ENCODE measurements at regions not wholly inside any gene's neighbourhood (a gene's known extent, or its start where the extent isn't known, plus 50 kb on each side); places are given as distances from the start of the nearest gene placed in this dataset.

- Histone ChIP-seq H3K4ac (ENCODE audit: low read depth, low read length) (no peak overlapping the region), H3K9ac (ENCODE audit: extremely low read depth, insufficient read length, low read length) (no peak overlapping the region), H2BK15ac (ENCODE audit: low read depth, low read length) (no peak overlapping the region), H3K23me2 (ENCODE audit: insufficient read length, low read depth, low read length, poor library complexity, severe bottlenecking) (peaks cover 3% of the 10 kb centered on the region), H3K79me2 (ENCODE audit: insufficient read depth, low read length) (peaks cover 50% of the 10 kb centered on the region; the same call in 1 of the 2 replicates), H2AFZ (ENCODE audit: low read length) (no peak overlapping the region), H2AK5ac (ENCODE audit: insufficient read length, low read length) (no peak overlapping the region), H3K27ac (ENCODE audit: insufficient read length, low read depth, low read length) (no peak overlapping the region), H3K79me1 (ENCODE audit: insufficient read depth, low read depth, low read length, poor library complexity, severe bottlenecking) (peaks cover 4% of the 10 kb centered on the region), H2BK20ac (ENCODE audit: low read depth, low read length, poor library complexity, severe bottlenecking) (no peak overlapping the region), H4K5ac (ENCODE audit: insufficient read length, low read depth, low read length) (no peak overlapping the region), H3T11ph (ENCODE audit: low read length) (no peak overlapping the region), H2BK12ac (ENCODE audit: insufficient read length, low read depth, low read length) (no peak overlapping the region), H3K56ac (ENCODE audit: insufficient read length, low read depth, low read length) (no peak overlapping the region), H4K20me1 (ENCODE audit: control insufficient read depth, insufficient read depth, insufficient read length) (no peaks in the 10 kb centered on the region), H3K9me3 (ENCODE audit: control insufficient read depth, low read depth, low read length) (no peaks in the 10 kb centered on the region), H4K8ac (replicated peaks; ENCODE audit: insufficient read length, low read depth, low read length) (no peak overlapping the region), H2BK5ac (ENCODE audit: insufficient read length, low read length) (no peak overlapping the region), H3K18ac (ENCODE audit: insufficient read length, low read depth, low read length) (no peak overlapping the region), H3K23ac (ENCODE audit: insufficient read length, low read depth, low read length) (no peak overlapping the region), H3K14ac (ENCODE audit: insufficient read depth, low read length) (no peak overlapping the region), H4K91ac (ENCODE audit: insufficient read length, low read depth, low read length) (no peak overlapping the region), H3K4me1 (ENCODE audit: insufficient read depth, low read length) (peaks cover 4% of the 10 kb centered on the region; the same call in 1 of the 2 replicates), H3K4me2 (ENCODE audit: insufficient read depth, insufficient read length, low read length) (no peak overlapping the region), H2BK120ac (ENCODE audit: low read depth, low read length, poor library complexity, severe bottlenecking) (no peak overlapping the region), H3K27me3 (ENCODE audit: insufficient read depth, low read length) (no peaks in the 10 kb centered on the region)
- DNase-seq = no peak
- H3K27me3 Mint-ChIP-seq (ENCODE audit: low read depth) = no peaks in the 10 kb centered on the region; the same call in 1 of the 2 replicates
- H3K4me1 Mint-ChIP-seq = peaks cover 52 to 63% of the 10 kb centered on the region in 2 experiments
- H3K36me3 Mint-ChIP-seq (ENCODE audit: insufficient read depth in 1 of 3, low read depth in 3 of 3) = peaks cover 15 to 56% (median 18%) of the 10 kb centered on the region in 3 experiments
- H3K4me3 Mint-ChIP-seq = no peak overlapping the region
- H3K9me3 Mint-ChIP-seq = peaks cover 40 to 67% of the 10 kb centered on the region in 2 experiments
- no CpG with 5 or more reads among the region's 3 CpGs for WGBS (ENCODE audit: extremely low coverage, insufficient read length, low lambda C conversion rate)
- peak overlapping the region in 1 of 3 experiments; percentile 4; a peak in 2 of 7 replicates for H3K27ac Mint-ChIP-seq
- TF ChIP-seq CTCF (conservative IDR thresholded peaks at IDR 0.05) = no peak
Observed at GRCh38 chrX:45777366-45777765, 576.7 kb upstream of the DIPK2B start.
